Activated naive CD8-positive, alpha-beta T cell treated with anti-CD3 and anti-CD28 coated beads, Interleukin-2, amount 10 ng/mL, durations not matched to agents 7 days and 5 days (primary cell): ENCODE measurements at regions not wholly inside any gene's neighbourhood (a gene's known extent, or its start where the extent isn't known, plus 50 kb on each side); places are given as distances from the start of the nearest gene placed in this dataset.
"Not testable (repeated sequence)": the region's sequence is repeated elsewhere in the genome, so short reads cannot be mapped to it uniquely, and the experiment has no call there.

Source experiments
- ATAC-seq: fragments of 150-1000 bp; cut with Tn5 transposase; one replicate; pipeline ENCODE4 v1.10.0; 2021; ENCODE audit warnings: low read depth, moderate library complexity
- POLR2A ChIA-PET: fragments of 350-600 bp; sonication (Branson Sonifier 250); formaldehyde crosslinking; loops from one replicate; lab custom pipeline; 2021; ENCODE audit warnings: antibody characterized with exemption; lab: Charles Lee
- DNase-seq: peaks from one replicate; pipeline ENCODE4 v3.0.0; 2021
- H3K27ac Mint-ChIP-seq: one replicate; pipeline ENCODE4 v1.8.0; 2022; ENCODE audit warnings: mild to moderate bottlenecking, mixed read lengths
- H3K27me3 Mint-ChIP-seq: one replicate; pipeline ENCODE4 v1.8.0; 2022; ENCODE audit warnings: mild to moderate bottlenecking, moderate library complexity, mixed read lengths
- H3K36me3 Mint-ChIP-seq: one replicate; pipeline ENCODE4 v1.8.0; 2021; ENCODE audit warnings: mild to moderate bottlenecking, mixed read lengths
- H3K4me1 Mint-ChIP-seq: one replicate; pipeline ENCODE4 v1.8.0; 2021; ENCODE audit warnings: mixed read lengths
- H3K4me3 Mint-ChIP-seq: one replicate; pipeline ENCODE4 v1.8.0; 2022; ENCODE audit warnings: mild to moderate bottlenecking, moderate library complexity, mixed read lengths
- H3K9me3 Mint-ChIP-seq: one replicate; pipeline ENCODE4 v1.8.0; 2021; ENCODE audit warnings: mixed read lengths

DNA sequence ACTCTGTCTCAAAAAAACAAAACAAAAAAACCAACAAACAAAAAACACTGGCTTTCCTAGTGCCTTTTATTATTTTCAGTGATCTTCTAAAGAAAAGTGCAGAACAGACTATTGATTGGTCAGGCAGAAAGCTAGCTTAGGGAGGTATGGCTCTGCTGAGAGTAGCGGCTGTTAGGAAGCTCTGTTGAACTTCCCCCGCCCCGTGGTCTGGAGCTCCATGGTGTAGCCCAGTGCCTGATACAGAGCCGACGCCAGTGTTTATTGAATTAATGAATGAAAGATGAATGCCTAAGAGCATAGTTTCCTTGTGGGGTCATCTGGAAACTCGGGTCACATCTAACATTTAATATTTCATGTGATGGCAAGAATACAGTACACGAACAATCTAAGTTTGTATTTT lies 90.5 kb upstream of the ARMC3 start:
- Mint-ChIP-seq H3K36me3 (no peaks in the 10 kb centered on the region), H3K4me1 (peaks cover 3% of the 10 kb centered on the region), H3K27me3 (no peaks in the 10 kb centered on the region), H3K9me3 (peaks cover 4% of the 10 kb centered on the region), H3K4me3 (no peak overlapping the region), H3K27ac (no peak overlapping the region)
- ATAC-seq: no peak
- no peak for DNase-seq
- POLR2A ChIA-PET: no interaction called here

DNA sequence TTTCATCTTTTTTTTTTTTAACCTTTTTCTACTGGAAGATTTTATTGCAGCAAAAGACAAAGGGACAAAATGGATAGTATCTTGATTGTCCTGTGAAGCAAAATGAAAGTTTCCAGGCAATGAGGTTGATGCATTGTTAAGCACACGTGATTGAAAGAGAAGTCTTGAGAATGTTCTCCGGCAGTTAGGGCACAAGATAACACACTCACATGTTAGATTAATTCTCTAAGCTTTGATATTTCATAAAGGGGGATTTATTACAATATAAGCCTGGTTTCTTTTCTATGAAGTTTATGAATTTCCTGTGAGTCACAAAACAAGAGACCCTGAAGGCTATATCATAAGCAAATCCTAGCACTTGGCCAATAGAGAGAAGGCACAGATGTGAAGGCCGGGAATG lies 93.4 kb upstream of the ARMC3 start:
- POLR2A ChIA-PET: no interaction called here
- no peaks in the 10 kb centered on the region for H3K27me3 Mint-ChIP-seq
- peaks cover 3% of the 10 kb centered on the region for H3K9me3 Mint-ChIP-seq
- no peak overlapping the region for H3K4me3 Mint-ChIP-seq
- H3K36me3 Mint-ChIP-seq: no peaks in the 10 kb centered on the region
- no peak overlapping the region for H3K27ac Mint-ChIP-seq
- peaks cover 3% of the 10 kb centered on the region for H3K4me1 Mint-ChIP-seq
- DNase-seq (no peak), ATAC-seq (no peak)

DNA sequence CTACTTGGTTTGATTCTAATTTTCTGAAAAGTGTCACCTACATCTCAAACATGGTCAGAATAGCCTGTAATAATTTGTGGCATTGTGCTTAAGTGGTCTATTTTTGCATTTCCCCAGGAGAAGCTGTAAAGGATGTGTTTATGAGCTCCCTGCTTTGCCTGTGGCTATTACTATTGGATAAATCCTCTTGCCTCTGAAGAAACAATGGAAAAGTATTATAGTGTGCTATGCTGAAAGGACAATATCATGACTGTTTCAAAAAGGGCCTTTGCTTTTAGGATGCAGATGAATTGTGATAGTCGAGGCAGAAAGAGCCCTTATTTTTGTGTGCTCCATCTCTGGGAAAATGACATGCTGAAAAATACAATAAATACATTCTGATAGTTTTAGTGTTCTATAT lies 94.1 kb upstream of the ARMC3 start:
- POLR2A ChIA-PET: no interaction called here
- H3K27ac Mint-ChIP-seq: no peak overlapping the region
- DNase-seq: no peak
- no peak for ATAC-seq
- no peak overlapping the region for H3K4me3 Mint-ChIP-seq
- no peaks in the 10 kb centered on the region for H3K36me3 Mint-ChIP-seq
- H3K4me1 Mint-ChIP-seq: peaks cover 3% of the 10 kb centered on the region
- H3K9me3 Mint-ChIP-seq: peaks cover 3% of the 10 kb centered on the region
- H3K27me3 Mint-ChIP-seq: no peaks in the 10 kb centered on the region

DNA sequence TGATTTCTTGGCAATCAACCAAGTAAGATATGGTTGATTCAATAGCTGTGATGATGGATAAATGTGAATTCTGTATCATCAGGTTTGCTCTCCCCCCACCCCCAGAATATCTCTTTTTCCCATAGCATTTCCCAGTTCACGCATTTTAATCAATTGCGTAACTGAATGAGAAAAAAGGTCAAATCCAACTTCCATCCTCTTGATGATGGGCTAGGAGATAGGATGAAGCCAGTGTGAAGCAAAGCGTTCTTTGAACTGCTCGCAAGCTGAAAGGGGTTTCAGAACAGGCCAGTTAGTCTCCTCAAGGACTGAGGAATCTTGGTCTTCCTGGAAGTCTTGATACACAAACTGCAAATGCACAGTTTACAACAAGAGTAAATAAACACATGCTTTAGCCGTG lies 94.5 kb upstream of the ARMC3 start:
- H3K36me3 Mint-ChIP-seq: no peaks in the 10 kb centered on the region
- ATAC-seq (no peak), DNase-seq (no peak)
- POLR2A ChIA-PET: no interaction called here
- no peak overlapping the region for H3K4me3 Mint-ChIP-seq
- H3K27me3 Mint-ChIP-seq: no peaks in the 10 kb centered on the region
- H3K9me3 Mint-ChIP-seq: peaks cover 5% of the 10 kb centered on the region
- H3K4me1 Mint-ChIP-seq: peaks cover 3% of the 10 kb centered on the region
- H3K27ac Mint-ChIP-seq: no peak overlapping the region

DNA sequence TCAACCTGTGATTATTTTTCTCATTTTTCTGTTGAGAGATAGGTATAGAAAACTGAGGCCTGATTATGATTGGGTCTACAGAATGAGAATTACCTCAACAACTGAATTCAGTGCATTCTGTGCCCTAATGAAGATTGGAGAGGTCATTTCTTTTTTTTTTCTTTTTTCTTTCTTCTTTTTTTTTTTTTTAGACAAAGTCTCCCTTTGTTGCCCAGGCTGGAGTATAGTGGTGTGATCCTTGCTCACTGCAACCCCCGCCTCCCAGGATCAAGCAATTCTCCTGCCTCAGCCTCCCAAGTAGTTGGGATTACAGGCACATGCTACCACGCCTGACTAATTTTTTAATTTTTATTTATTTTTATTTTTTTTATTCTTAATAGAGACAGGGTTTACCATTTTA lies 95.0 kb upstream of the ARMC3 start:
- Mint-ChIP-seq H3K9me3 (peaks cover 5% of the 10 kb centered on the region), H3K4me1 (peaks cover 2% of the 10 kb centered on the region), H3K27me3 (no peaks in the 10 kb centered on the region), H3K27ac (no peak overlapping the region), H3K4me3 (no peak overlapping the region), H3K36me3 (no peaks in the 10 kb centered on the region)
- POLR2A ChIA-PET: no interaction called here
- ATAC-seq: no peak
- no peak for DNase-seq

DNA sequence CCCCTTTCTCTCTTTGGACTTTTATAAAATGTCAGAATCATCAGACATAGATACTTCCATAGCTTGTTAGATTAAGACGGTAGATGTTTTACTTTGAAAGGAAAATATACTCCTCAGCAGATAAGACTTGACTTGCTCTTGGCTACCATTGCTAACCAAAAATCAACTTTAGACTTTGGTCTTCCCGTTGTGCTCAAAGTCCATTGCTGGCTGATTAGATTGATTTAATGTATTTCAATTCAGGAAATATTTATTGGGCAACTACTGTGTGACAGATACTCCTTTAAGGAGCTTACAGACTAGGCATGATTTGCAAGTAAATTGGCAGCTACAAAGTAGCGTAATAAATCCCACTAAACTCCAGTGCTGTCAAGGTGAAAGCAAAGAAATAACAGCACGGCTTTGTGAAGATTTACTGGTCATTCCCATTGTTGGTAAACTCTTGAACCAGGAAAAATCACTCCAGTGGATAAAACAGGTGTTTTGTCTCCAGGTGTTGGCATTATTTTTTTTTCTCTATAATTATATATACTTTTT lies 95.7 kb upstream of the ARMC3 start:
- Mint-ChIP-seq H3K4me3 (no peak overlapping the region), H3K9me3 (peaks cover 3% of the 10 kb centered on the region), H3K27me3 (no peaks in the 10 kb centered on the region), H3K36me3 (no peaks in the 10 kb centered on the region), H3K4me1 (no peaks in the 10 kb centered on the region), H3K27ac (no peak overlapping the region)
- POLR2A ChIA-PET: interaction anchor here (0.6 kb wide), 1 partner anchor 37 kb away, joined by 3 read pairs; no protein-coding TSS in a partner anchor
- DNase-seq: no peak
- no peak for ATAC-seq

DNA sequence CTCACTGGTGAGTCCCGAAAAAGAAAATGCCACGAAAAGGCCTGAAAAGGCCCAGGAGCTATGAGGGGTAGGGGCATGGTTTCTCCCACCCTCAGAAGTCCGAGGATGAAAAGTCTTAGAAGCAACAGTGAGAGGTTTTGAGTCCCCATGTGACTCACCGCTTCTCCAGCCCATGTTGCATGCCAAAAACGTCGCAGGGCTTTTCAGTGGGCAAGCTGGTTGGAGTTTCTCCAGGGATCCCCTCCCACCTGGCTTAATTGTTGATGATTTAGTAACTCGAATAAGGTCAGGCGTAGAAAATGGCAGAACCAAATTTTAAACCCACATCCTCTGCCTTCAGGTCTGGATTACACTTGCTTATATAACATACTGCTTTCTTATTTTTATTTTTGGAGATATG lies 96.3 kb upstream of the ARMC3 start:
- Mint-ChIP-seq H3K9me3 (peaks cover 3% of the 10 kb centered on the region), H3K4me3 (no peak overlapping the region), H3K4me1 (no peaks in the 10 kb centered on the region), H3K27ac (no peak overlapping the region), H3K27me3 (no peaks in the 10 kb centered on the region), H3K36me3 (no peaks in the 10 kb centered on the region)
- DNase-seq (no peak), ATAC-seq (no peak)
- POLR2A ChIA-PET: interaction anchor here (0.6 kb wide), 2 partner anchors 37 to 170 kb away, joined by 3 to 6 read pairs; no protein-coding TSS in a partner anchor

DNA sequence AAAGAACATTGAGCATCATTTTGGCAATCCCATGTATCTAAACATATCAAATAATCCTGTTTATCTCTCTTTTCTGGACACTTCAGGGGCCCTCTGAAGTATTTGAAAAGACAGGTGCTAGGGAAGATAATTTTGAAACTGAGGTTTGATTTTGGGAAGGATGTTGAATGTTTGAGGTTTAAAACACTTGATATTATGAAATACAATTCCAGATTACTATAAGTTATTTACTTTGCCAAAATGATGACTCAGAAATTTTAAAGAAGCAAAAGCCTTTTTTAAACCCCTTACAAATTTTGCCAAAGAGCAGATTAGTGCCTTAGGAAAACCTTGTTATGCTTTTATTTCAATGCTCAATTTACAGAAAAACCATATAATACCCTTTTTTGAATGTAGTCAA lies 99.1 kb upstream of the ARMC3 start:
- POLR2A ChIA-PET, DNase-seq, H3K9me3 Mint-ChIP-seq, ATAC-seq, H3K27ac Mint-ChIP-seq, H3K27me3 Mint-ChIP-seq, H3K4me1 Mint-ChIP-seq, H3K36me3 Mint-ChIP-seq, H3K4me3 Mint-ChIP-seq: not testable (repeated sequence)

DNA sequence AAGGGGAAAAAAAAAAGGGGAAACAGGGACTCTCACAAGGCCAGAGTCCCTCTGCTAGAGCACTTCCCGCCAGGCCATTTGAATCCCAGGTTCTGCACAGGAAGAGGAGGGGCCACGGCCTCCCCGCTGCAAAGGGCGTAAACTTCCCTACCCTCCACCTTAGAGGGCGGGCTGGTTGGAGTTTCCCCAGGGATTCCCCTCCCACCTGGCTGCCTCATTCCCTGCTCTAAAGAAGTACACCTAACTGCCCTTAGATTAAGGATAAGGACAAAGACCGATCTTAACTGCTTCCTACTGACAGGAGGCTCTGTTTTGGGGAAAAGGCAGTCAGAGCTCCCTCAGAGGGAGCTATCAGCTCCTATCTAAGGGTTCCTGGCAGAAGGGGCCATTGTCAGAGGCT lies 102.0 kb upstream of the ARMC3 start:
- H3K4me1 Mint-ChIP-seq: no peaks in the 10 kb centered on the region
- no peak overlapping the region for H3K27ac Mint-ChIP-seq
- H3K4me3 Mint-ChIP-seq: no peak overlapping the region
- H3K36me3 Mint-ChIP-seq: no peaks in the 10 kb centered on the region
- DNase-seq (no peak), ATAC-seq (no peak)
- H3K27me3 Mint-ChIP-seq: no peaks in the 10 kb centered on the region
- H3K9me3 Mint-ChIP-seq: peaks cover 3% of the 10 kb centered on the region
- POLR2A ChIA-PET: no interaction called here

DNA sequence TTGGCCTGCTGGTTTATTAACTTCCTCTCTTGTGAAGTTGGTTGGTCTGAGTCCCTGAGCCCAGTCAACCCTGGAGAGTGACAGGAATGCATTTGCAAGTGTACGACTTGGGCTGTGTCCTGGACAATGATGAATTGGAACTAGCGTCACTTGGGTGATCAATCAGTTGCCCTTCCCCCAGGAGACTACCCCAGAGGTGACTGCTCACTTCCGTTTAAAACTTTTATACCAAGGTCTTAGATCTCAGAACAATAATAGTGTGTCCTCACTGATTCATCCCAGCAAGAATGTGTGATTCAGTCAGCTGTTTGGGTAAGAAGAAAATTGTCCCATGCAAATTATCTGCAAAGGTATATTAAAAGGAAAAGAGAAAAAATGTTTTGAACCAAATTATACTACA lies 102.9 kb upstream of the ARMC3 start:
- POLR2A ChIA-PET: no interaction called here

DNA sequence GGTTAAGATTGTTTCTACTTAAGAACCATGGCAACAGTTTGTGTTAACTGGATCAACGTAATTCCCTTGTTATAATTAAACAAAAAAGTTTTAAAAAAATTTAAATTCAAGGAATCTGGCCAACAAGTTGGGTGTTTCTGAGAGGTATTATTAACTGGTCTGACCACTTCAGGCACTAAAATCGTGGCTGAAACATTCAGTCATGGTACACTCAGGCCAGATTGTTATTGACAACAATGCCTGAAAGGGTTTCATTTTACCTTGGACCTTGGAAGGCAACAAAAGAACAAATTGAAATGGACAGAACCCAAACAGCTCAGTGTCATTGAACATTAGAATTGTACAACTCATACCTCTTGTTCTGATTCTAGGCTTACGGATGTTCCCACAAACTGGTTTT lies 103.3 kb upstream of the ARMC3 start:
- no peak overlapping the region for H3K27ac Mint-ChIP-seq
- H3K9me3 Mint-ChIP-seq: peaks cover 3% of the 10 kb centered on the region
- H3K27me3 Mint-ChIP-seq: no peaks in the 10 kb centered on the region
- POLR2A ChIA-PET: no interaction called here
- ATAC-seq (no peak), DNase-seq (no peak)
- H3K4me1 Mint-ChIP-seq: no peaks in the 10 kb centered on the region
- H3K4me3 Mint-ChIP-seq: no peak overlapping the region
- no peaks in the 10 kb centered on the region for H3K36me3 Mint-ChIP-seq

More for the DNA sequence above, 102.9 kb upstream of the ARMC3 start:
- no peaks in the 10 kb centered on the region for H3K4me1 Mint-ChIP-seq
- H3K36me3 Mint-ChIP-seq: no peaks in the 10 kb centered on the region
- DNase-seq (no peak), ATAC-seq (no peak)
- H3K9me3 Mint-ChIP-seq: peaks cover 3% of the 10 kb centered on the region
- H3K4me3 Mint-ChIP-seq: no peak overlapping the region
- no peak overlapping the region for H3K27ac Mint-ChIP-seq
- H3K27me3 Mint-ChIP-seq: no peaks in the 10 kb centered on the region

DNA sequence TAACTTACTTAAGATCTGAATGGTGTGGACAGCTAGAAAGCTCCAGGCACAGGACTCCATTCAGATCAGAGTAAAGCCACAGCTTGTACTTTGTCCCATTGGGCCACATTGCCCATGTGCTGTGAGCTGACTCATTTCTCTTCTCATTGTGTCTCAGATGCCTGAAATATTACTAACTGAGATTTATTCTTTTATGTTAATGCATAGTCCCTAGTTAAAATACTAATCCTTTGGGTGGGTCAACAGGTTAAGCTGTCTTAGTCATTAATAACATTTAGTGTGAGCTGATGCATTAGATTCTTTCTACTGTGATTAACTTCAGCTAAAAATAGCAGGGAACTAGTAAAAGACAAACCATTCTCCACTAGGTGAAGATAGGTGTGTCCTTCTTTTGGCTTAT lies 104.7 kb upstream of the ARMC3 start:
- no peak for ATAC-seq
- Mint-ChIP-seq H3K9me3 (peaks cover 1% of the 10 kb centered on the region), H3K4me3 (no peak overlapping the region), H3K36me3 (no peaks in the 10 kb centered on the region), H3K27me3 (no peaks in the 10 kb centered on the region), H3K27ac (no peak overlapping the region), H3K4me1 (no peaks in the 10 kb centered on the region)
- DNase-seq: no peak
- POLR2A ChIA-PET: no interaction called here

DNA sequence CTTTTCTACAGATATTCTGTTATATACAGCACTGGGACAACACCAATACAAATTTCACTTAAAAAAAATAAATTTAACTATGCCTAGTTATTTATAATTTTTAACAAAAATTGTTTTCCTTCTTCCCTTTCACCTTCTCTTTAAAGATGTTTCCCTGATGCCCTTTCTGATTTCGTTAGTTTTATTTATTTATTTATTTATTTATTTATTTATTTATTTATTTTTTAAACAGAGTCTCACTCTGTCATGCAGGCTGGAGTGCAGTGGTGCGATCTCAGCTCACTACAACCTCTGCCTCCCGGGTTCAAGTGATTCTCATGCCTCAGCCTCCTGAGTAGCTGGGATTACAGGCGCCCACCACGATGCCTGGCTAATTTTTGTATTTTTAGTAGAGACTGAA lies 105.9 kb upstream of the ARMC3 start:
- DNase-seq, H3K27me3 Mint-ChIP-seq, ATAC-seq, H3K4me1 Mint-ChIP-seq, H3K27ac Mint-ChIP-seq, H3K36me3 Mint-ChIP-seq, H3K4me3 Mint-ChIP-seq, POLR2A ChIA-PET, H3K9me3 Mint-ChIP-seq: not testable (repeated sequence)

DNA sequence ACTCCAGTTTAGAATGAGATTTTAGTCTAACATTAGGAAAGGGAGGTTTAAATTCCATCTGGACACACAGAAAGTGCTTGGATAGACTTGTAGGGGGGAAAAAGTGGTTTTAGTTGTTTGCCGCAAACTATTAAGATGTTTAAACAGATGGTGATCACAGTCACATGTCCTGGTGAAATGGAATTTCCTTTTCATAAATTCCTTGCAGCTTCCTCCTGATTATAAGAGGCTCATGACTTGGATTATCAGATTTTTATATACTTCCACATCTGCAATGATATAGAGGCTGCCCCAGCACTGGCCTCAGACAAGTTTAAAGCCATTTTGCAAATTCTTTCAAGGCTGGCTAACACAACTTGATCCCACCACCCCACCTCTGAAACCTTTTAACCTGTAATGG lies 106.4 kb upstream of the ARMC3 start:
- no peak overlapping the region for H3K27ac Mint-ChIP-seq
- no peak overlapping the region for H3K4me3 Mint-ChIP-seq
- H3K9me3 Mint-ChIP-seq: no peaks in the 10 kb centered on the region
- no peak for ATAC-seq
- H3K36me3 Mint-ChIP-seq: no peaks in the 10 kb centered on the region
- POLR2A ChIA-PET: no interaction called here
- no peak for DNase-seq
- no peaks in the 10 kb centered on the region for H3K27me3 Mint-ChIP-seq
- H3K4me1 Mint-ChIP-seq: peaks cover 3% of the 10 kb centered on the region

DNA sequence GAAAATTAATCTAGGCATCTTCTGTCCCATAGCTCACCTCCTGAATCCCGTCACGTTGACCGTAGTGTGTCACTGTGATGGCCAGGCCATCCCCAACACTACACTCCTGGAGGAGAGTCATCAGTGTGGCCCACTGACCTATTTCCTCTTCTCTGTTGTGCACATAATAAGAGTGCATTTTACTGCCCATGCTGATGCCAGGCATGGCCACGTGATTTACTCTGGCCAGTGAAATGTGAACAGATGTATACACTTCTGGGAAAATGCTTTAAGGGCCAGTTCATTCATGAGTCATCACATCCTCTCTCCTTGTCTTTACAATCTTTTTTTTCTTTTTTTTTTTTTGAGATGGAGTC lies 101.9 kb upstream of the PIP4K2A start:
- Mint-ChIP-seq H3K4me1 (peaks cover 5% of the 10 kb centered on the region), H3K27me3 (peaks cover 3% of the 10 kb centered on the region), H3K27ac (no peak overlapping the region), H3K9me3 (no peaks in the 10 kb centered on the region), H3K36me3 (peaks cover 1% of the 10 kb centered on the region), H3K4me3 (no peak overlapping the region)
- ATAC-seq (no peak), DNase-seq (no peak)
- POLR2A ChIA-PET: no interaction called here
